ENCODE measurements at regions not wholly inside any gene's neighbourhood (a gene's known extent, or its start where the extent isn't known, plus 50 kb on each side); places are given as distances from the start of the nearest gene placed in this dataset.
"Not testable (repeated sequence)": the region's sequence is repeated elsewhere in the genome, so short reads cannot be mapped to it uniquely, and the experiment has no call there.

DNA sequence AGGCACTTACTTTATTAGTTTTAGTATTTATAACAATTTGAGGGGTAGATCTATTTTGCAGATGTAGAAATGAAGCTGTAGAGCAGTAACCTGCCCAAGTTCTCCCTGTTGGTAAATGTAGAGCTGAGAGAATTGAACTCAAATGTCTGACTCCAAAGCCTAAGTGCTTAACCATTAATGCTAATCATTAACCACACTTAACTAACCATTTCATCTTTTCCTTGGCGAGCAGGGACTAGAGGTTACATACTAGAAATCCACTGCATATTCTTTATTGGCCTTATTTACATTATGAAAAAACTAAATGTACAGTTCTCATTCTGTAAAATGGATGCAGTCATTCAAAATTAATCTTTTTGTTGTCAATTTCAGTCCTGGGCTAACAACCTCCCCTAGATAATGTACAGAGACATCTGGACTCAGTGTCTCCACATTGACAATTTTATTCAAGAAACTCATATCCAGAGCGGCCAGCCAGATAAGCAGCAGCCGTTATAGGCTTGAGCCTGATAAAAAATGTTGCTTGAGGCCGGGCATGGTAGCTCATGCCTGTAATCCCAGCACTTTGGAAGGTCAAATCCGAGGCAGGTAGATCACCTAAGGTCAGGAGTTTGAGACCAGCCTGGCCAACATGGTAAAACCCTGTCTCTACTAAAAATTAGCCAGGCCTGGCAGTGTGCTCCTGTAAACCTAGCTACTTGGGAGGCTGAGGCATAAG, 76.7 kb upstream of the PICALM start:
- no peak for DNase-seq

DNA sequence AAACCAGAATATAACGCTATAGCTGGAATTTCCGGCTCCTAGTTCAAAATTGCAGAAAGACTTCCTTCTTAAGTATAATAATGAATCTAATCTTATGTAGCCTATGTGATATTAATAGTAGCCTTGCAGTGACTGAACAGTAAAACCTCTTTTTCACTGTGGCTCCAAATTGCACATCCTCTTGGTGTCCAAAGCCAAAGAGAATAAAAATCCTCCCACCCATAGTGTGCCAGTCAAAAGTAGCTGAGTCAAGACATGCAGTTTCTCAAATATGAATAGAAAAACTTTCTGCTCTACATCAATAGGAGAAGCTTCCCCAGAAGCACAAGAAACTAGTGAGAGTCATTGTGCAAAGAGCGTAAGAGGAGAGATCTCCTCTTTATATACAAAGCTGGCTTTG, 76.0 kb upstream of the PICALM start:
- no peak for DNase-seq

DNA sequence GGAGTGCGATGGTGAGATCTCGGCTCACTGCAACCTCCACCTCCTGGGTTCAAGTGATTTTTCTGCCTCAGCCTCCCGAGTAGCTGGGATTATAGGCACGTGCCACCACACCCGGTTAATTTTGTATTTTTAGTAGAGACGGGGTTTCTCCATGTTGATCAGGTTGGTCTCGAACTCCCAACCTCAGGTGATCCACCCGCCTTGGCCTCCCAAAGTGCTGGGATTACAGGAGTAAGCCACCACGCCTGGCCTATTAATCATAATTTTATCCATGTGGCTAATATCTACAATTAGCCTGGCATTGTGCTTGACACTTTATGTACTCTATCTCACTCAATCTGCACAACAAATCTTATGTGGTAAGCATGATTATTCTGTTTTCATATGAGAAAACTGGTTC, 75.2 kb upstream of the PICALM start:
- not testable (repeated sequence) for DNase-seq

DNA sequence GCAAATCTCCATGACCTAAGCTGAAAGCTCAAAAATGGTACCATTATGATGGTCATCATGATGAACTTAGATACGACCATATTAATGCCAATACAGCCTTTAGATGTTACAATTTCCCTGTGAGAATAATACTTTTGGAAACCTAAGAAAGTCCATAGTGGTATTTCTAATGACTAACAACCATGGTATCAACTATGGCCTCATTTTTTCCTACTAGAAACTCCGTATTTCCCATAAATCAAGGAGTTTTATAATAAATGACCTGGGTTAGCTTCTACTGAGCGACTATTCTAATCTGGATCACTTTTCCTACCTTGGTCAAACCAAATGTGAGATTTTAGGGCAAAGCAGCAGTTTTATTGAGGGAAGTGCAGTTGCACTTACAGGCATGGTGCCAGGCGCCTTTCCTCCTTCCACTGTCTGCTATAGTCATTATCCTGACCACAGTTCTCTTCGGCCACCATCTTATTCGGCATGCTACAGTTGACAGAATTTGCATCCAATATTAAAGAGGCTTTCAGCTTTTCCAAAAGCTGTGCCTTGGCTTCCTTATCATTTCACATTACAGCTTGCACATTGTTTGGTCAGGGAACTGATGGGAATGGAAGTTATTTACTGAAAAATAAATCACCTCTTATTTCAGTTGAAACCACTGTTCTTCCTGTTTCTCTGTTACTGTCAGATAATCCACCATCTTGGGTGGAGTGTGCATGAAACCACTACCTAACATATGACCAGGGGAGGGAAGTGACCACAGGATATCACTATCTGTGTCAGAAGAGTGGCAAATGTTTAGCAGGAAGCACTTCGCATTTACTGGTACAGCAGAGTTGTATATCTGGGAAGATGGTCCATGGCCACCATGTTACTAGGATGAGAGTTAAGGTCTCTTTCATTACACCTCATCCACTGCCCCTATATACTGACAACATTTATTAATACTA, 74.5 kb upstream of the PICALM start:
- DNase-seq, result no peak

DNA sequence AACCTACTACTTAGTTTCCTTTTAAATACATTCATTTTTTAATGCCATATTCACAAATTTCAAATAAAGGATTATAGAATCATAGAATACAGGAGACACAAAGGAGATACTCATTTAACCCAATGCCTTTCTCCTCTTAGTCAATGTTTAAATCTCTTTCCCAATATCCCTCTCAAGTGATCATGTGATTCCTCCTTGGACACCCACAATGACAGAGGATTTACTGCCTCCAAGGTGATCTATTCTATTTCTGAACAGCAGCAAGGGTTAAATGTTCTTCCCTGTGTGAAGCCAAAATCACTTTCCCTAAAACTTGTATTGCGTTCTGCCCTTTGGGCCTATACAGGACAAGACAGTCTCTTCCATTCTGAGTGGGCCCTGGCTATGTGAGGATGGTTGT, 73.3 kb upstream of the PICALM start:
- no peak for DNase-seq

DNA sequence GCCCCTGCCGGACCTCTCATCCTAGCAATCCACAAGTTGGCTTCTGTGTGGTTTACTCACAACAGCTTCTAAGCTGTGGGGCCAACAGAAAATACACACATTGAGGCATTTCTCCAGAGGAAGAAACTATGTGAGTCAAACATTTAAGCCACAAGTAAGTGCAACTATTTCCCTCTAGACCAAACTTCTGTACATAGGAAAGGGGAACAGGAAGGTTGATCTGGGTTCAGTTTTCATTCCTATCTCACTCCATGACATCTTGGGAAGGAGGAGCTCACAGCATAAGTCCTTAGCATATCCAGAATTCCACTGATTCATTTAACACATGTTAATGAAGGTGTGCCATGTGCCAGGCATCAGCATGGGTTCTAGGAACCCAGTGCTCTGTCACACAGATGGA, 72.8 kb upstream of the PICALM start:
- no peak for DNase-seq

DNA sequence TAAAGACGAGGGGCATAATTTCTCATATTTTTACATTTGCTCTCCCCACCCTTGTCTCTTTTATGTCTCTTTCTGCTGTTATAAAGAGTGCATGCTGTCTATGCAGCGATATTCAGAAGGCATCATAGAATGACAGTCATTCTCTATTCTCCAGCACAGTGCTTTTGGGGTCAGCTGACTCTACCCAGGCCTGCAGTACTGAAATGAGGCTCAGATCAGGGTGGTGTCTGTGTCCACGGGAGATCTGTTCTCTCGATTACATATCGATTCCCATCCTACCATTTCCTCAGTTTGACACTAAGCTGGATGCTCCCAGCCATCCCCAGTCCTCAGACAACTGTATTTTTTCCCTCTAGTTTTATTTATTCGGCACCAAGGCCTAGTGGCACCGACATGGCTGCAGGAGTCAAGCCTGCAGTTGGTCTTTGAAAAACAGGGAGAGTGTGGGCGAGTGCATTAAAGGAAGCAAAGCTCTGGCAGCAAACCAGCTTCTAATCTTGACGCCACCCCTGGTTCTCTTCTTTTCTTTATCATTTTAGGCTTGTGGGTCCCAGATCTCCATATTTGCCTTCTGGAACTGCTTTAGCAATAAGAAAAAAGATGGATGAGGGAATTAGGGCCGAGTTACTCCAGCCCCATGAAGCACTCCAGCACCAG, 71.6 kb upstream of the PICALM start:
- DNase-seq, result no peak

DNA sequence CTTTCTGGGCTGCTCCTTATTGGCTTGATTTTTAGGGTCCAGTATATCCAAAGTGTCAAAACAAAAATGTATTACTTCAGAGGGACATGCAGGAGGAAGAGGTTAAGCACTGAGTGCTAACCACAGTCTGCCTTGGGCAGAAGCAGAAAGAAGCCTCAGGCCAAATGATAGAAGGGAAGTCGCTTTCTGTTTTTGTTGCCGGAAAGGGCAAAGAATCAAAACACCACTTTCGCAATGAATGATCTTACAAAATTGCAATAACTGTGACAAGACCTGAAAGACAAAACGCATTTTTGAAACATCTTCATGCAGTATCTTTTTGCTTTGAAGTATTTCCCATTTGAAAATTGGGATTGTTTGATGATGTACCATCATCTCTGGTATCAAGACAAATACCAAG, 70.1 kb upstream of the PICALM start:
- no peak for DNase-seq

DNA sequence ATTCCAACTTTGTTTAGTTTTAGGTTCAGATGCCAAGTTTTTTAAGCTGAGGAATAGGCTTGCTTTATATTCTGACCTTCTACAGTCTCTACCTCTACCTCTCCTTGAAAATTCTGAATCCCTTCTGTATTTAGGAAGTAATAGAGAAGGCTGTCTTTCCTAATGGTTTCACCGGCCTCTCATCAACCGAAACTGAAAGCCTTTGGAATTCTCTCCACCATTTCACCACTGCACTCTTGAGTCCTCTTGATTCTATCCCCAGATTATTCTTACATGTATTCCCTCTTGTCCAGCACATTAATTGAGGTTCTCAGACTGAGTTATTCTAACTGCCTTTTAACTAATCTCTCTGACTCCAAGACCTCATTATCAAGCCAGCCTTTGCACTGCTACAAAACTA, 67.7 kb upstream of the PICALM start:
- DNase-seq, result no peak

DNA sequence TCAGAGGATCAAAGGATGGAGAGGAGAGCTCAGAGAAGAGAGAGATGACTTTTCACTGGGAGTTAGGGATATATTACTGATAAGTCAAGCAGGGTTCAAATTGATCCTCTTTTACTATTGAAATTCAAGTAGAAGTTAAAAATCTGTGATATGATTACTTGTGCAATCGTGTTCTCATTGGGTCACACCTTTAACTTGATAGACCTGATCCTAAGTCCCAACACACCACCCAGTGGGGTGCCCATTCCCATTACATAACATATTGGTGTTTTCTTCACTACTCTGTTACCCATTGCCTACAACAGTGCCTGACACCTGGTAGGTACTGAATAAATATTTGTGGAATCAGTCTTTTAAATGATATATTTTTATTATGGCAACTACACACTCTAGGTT, 66.4 kb upstream of the PICALM start:
- no peak for DNase-seq

DNA sequence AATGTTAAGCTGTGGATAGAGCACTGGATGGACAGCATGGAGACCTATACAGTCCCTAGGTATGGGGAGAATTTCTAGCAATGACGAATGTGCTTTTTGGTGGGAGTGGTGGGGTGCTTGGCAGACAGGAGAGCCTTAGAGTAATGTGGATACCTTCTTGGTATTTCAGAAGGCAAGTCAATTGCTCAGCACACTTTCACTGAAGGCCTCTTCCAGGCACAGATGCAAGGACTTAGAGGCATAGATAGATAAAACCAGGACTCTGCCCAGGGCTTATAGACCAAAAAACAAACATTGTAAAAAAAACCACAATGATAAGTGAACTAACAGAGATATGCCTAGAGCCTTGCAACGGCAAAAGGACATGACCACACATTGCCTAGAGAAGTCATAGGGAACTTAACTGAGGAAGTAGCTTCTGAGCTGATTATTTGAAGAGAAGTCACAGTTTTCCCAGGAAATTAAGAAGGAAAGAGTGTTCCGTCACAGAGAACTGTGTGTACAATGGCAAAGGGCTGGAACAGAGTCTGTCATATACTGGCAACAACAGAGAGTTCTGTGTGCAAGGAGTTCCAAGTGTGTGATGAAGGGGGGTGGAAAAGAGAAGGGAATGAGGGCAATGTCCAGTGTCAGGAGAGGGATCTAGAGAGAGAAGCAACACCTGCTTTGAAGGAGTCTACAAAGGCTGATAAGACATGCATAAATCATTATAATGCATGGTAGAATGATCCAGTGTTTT, 65.9 kb upstream of the PICALM start:
- no peak for DNase-seq

DNA sequence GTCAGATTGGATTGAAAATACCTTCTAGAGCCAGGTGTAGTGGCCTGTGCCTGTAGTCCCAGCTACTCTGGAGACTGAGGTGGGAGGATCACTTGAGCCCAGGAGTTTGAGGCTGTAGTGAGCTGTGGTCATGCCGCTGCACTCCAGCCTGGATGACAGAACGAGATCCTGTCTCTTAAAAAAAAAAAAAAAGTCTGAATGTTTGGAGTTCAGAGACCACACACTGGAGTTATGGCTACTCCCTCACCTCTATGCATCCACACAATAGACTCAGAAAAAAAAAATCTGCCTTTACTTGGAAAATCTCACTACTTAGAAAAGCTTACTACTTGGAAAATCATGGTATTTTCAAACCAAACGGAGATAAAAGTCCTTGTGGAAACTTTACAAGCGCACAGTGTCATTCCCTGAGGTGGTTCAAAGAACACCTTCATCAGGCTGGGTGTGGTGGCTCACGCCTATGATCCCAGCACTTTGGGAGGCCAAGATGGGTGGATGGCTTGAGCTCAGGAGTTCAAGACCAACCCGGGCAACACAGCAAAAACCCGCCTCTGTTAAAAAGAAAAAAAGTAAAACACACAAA, 63.9 kb upstream of the PICALM start:
- DNase-seq, result no peak

DNA sequence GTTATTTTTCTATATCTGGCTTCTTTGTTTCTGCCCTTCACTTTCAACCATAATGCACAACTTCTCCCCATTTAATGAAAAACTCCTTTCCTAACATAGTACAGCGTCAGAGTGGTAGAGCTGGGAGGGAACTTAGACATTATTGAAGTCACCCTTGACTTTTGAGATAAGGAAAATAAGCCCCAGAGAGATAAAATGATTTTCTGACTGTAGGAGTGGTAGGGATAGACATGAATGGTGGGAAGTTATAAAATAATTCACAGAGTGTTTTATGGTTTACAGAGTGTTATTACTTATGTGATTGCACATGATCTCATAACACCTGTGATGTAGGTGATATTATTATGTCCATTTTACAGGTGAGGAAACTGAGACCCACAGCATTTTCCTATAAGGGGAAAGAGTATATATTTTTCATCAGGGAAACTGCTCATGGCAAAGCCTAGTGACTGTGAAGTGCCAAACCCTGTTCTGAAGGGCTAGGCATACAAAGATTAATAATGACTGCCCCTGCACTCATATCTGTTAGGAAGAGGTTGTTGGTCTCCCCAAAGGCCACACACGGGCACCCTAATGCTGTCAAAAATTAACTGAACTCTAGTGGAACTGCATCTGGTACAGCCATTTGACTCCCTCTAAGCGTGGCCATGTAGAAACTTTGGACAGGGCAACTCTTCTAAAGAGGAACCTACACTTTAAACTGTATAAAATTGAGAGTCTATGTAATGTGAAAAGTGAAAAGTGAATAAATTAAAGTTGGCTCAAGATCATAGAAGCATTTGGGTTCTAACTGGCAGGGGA, 61.1 kb upstream of the PICALM start:
- DNase-seq, result no peak

DNA sequence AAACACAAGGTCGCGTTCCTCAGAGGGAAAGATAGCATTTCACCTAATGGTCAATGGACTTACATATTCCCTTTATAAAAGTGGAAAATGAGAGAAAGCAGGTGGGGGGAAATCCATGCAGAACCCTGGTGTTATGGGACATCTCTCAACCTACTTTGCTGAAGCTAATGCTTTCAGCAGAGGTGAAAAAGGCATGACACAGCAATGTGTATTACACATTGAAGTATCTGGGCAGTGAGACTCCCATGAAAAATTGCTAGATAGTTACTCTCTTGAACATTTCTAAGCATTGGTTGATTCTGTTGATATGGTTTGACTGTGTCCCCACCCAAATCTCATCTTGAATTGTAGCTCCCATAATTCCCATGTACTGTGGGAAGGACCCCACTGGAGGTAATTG, 60.0 kb upstream of the PICALM start:
- no peak for DNase-seq

DNA sequence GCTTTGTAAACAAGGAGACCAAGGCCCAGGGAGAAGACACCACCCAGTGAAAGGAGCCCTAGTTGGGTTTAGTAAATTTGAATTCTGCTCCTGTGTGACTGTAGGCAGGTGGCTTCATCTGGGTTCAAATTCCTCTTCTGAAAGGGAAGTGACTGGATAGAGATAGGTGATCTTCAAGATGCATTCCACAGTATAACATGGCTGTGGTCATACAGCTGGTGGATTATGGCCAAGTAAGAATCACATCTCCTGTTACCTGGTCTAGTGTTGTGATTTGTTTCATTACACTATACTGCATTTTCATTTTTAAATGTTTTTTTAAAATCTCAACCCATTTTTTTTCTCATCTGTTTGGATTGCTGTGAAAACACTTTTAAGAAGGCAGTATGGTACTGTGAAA, 58.0 kb upstream of the PICALM start:
- DNase-seq, result no peak

DNA sequence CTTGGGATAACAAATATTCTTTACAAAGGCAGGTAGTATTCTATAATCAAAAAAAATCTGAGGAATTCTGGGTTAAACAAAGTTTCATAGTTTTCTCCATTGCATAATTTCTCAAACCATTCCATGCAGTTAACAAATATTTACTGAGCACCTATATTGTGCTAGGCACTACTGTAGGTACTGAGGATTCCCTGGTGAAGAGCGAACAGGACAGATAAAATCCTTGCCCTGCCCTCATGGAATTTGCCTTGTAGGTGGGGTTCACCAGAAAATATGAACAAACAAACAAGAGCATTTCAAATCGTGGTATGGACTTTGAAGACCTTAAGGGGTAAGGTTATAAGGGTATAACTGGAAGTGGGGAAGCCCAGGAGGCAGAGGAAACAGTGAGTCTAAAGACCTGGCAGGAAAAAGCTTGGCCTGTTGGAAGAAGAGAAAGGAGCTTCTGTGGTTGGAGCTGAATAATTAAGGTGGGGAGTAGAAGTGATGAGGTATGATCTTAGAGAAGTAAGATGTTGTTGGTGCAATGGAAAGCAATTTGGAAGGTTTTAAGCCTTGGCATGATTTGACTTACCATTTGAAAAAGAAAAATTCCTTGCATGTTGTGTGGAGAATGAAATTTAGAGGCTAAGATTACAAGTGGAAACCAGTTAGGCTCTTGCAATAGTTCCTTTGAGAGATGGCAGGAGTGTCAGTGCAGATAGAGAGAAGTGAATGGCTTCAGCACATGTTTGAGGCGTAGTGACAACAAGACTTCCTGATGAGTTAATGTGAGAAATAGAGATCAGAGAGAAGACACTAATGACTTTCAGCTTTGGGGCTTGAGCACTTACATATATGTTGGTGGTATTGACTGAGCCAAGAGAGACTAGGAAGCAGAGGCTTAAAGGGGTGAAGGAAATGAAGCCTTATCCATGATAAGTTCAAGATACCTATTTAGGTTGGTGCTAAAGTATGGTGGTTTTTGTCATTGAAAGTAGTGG, 55.7 kb upstream of the PICALM start:
- DNase-seq, result no peak

DNA sequence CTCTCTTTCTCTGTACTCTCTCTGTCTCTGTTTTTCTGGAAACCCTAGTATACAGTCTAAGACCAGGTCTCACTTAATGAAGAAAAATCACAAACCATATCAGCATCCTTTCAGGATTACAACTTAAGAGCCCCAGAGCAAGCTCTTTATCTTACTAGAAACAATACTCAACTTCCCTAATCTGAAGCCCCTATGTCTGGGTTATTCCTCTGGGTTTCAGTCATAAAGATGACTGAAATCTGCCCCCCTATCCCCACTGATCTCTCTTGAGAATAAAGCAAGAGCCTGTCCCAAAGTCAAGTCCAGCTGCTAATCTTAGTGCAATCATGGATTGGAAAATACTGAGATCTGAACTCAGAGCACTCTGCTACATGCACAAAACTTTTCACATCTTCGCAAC, 53.9 kb upstream of the PICALM start:
- no peak for DNase-seq

DNA sequence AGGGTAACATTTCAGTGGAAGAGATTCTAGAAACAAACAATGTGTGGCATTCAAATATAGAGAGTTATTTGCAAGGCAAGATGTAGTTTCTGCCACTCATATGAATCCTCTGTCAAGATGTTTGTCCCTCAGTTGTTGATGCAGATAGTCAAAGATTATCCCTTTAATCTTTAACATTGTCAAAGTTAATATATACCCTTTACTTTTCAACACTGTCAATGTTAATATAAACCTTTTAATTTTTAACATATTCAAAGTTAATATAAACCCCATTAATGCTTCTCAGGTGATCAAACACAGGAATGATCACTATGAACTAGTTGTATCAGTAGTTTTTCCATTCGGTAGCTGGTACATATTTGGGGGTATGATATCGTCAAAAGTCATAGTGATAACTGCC, 51.9 kb upstream of the PICALM start:
- no peak for DNase-seq

DNA sequence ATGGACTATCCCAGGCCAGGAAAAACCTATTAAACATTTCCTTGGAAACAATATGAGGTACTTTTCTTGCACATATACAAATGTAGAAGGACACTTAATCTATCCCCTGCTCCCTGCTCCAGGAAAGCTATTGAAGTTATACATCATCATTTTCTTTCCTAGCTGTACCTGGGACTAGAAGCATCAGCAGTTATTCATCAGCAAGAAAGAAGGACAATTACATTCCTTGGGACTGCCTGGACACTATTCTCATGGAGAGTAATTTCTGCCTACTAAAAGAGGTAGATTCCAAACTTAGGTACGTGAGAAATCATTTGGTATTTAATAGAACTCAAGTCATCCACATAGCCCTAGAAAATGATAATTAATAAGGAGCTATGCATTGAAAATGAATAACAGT, 51.0 kb upstream of the PICALM start:
- DNase-seq, result no peak

DNA sequence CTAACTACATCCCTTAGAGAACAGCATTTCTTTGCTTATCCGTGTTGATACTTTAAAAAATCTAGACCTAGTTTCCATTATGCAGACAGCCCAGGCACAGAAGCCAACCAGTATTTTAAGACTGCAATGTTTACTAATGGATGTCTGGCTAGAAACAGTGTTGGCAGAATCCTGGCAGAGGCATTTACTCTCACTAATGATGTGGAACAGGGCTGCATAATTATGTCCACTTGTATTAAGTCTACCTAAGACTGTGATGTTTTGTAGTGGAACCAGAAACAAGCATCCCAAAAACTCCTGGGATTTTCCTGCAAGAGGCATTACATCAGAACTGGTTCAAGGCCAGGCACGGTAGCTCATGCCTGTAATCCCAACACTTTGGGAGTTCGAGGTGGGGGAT, 50.2 kb upstream of the PICALM start:
- peak in 2 of 3 experiments; percentile 3 to 51 for DNase-seq
